ENCODE measurements at regions not wholly inside any gene's neighbourhood (a gene's known extent, or its start where the extent isn't known, plus 50 kb on each side); places are given as distances from the start of the nearest gene placed in this dataset.
"Not testable (repeated sequence)": the region's sequence is repeated elsewhere in the genome, so short reads cannot be mapped to it uniquely, and the experiment has no call there.

GRCh38 chr17:37828651-37829124 is 83.8 kb upstream of the HNF1B start:
- DNase-seq, result no peak

- DNase-seq, result no peak
These were observed 83.2 kb upstream of the HNF1B start for GRCh38 chr17:37827905-37828650.

- no peak for DNase-seq
These were observed 81.9 kb upstream of the HNF1B start for GRCh38 chr17:37826497-37827430.

GRCh38 chr17:37825851-37826250 is 81.0 kb upstream of the HNF1B start:
- DNase-seq, result no peak

- no peak for DNase-seq
These were observed 80.0 kb upstream of the HNF1B start for GRCh38 chr17:37824534-37825485.

- no peak for DNase-seq
These were observed 79.1 kb upstream of the HNF1B start for GRCh38 chr17:37823996-37824395.

GRCh38 chr17:37820995-37821713 is 76.3 kb upstream of the HNF1B start:
- DNase-seq, result no peak

- DNase-seq, result no peak
These were observed 75.6 kb upstream of the HNF1B start for GRCh38 chr17:37820313-37820994.

- DNase-seq, result no peak
These were observed 73.8 kb upstream of the HNF1B start for GRCh38 chr17:37818689-37819088.

- no peak for DNase-seq
These were observed 72.1 kb upstream of the HNF1B start for GRCh38 chr17:37816950-37817349.

GRCh38 chr17:37815536-37815935 is 70.7 kb upstream of the HNF1B start:
- no peak for DNase-seq

GRCh38 chr17:37813751-37814150 is 68.9 kb upstream of the HNF1B start:
- DNase-seq, result no peak

- not testable (repeated sequence) for DNase-seq
These were observed 64.0 kb upstream of the HNF1B start for GRCh38 chr17:37808846-37809245.

- no peak for DNase-seq
These were observed 58.0 kb upstream of the HNF1B start for GRCh38 chr17:37802712-37803416.

- DNase-seq, result no peak
These were observed 57.3 kb upstream of the HNF1B start for GRCh38 chr17:37802061-37802595.

- DNase-seq, result no peak
These were observed 56.3 kb upstream of the HNF1B start for GRCh38 chr17:37801171-37801570.

- DNase-seq, result no peak
These were observed 52.3 kb upstream of the HNF1B start for GRCh38 chr17:37797206-37797605.

GRCh38 chr17:37796076-37796475 is 51.2 kb upstream of the HNF1B start:
- DNase-seq, result no peak

Measured in CD4-positive, alpha-beta T cell treated with Interleukin-6 for 4 hours (primary cell).